ENCODE measurements at regions not wholly inside any gene's neighbourhood (a gene's known extent, or its start where the extent isn't known, plus 50 kb on each side); places are given as distances from the start of the nearest gene placed in this dataset.
"Not testable (repeated sequence)": the region's sequence is repeated elsewhere in the genome, so short reads cannot be mapped to it uniquely, and the experiment has no call there.

GRCh38 chr20:11700831-11701230, 216.9 kb upstream of the BTBD3 start:
- no peak for TF ChIP-seq CTCF (IDR thresholded peaks at IDR 0.05; ENCODE audit: borderline replicate concordance)
- intact Hi-C loops (cut with micrococcal nuclease): no loop called here

DNA sequence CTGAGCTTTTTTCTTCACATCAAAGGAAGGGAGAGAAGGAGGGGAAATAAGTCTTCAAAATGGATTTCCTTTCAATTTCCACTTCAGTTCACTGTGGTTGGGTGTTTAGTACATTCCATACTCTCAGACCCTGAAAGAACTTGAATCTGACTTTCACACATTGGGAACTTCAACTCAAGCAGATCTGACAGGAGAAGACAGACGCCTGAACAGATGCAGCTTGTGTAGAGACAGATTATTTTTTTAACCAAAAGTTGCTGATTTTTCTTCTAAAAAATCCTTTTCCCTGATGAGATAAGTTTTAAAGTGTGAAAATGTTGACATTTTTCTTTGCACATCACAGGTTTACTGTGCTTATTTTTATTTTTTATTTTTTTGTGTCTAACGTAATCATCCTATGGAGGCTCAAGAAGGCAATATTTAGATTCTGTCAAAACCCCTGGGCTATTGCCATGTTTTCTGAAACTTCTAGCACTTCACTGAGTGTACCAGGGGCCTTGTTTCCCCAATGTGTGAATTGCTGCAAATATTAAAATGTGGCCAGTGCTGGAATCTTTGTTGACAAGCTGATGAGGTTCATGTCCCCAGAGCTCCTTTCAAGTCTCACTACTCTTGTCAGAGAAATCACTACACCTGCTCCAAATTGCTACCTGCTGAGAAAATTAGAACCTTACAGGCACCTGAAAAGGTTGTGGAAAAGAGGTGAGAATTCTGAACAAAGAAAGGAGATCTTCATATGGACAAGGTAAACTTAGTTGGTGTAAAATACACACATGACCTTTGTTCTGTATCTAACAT, 214.8 kb upstream of the BTBD3 start:
- no peak for DNase-seq
- TF ChIP-seq CTCF (IDR thresholded peaks at IDR 0.05; ENCODE audit: borderline replicate concordance): no peak
- Histone ChIP-seq H3K9me3 (replicated peaks) (peaks cover 2% of the 10 kb centered on the region), H3K27ac (replicated peaks) (no peak overlapping the region), H3K4me3 (no peak overlapping the region), H3K36me3 (no peaks in the 10 kb centered on the region), H3K27me3 (ENCODE audit: low read depth) (peaks cover 8% of the 10 kb centered on the region), H3K4me1 (no peaks in the 10 kb centered on the region)
- intact Hi-C loops (cut with micrococcal nuclease): no loop called here

More at GRCh38 chr20:11700831-11701230, 216.9 kb upstream of the BTBD3 start:
- DNase-seq: no peak
- Histone ChIP-seq H3K27ac (replicated peaks) (no peak overlapping the region), H3K9me3 (replicated peaks) (peaks cover 8% of the 10 kb centered on the region), H3K4me1 (no peaks in the 10 kb centered on the region), H3K36me3 (no peaks in the 10 kb centered on the region), H3K4me3 (no peak overlapping the region), H3K27me3 (ENCODE audit: low read depth) (peaks cover 8% of the 10 kb centered on the region)

DNA sequence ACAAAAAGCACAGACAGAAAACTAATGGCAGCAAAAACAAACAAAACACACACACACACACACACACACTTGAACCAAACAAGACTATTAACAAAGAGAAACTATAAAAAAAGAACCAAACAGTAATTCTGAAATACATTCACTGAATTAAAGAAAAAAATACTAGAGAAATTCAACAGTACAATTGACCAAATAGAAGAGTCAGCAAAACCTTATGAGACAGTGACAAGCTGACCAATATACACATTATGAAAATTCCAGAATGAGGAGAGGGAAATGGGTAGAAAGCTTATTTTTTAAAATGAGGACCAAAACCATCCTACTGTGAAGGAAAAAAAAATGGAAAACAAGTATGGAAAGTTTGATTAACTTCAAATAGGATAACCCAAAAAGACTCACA, 212.2 kb upstream of the BTBD3 start:
- Histone ChIP-seq H3K36me3 (no peaks in the 10 kb centered on the region), H3K4me3 (no peak overlapping the region), H3K27ac (replicated peaks) (no peak overlapping the region), H3K4me1 (no peaks in the 10 kb centered on the region), H3K27me3 (ENCODE audit: low read depth) (peaks cover 7% of the 10 kb centered on the region), H3K9me3 (replicated peaks) (peaks cover 10% of the 10 kb centered on the region)
- intact Hi-C loops (cut with micrococcal nuclease): no loop called here
- TF ChIP-seq CTCF (IDR thresholded peaks at IDR 0.05; ENCODE audit: borderline replicate concordance): no peak
- no peak for DNase-seq

DNA sequence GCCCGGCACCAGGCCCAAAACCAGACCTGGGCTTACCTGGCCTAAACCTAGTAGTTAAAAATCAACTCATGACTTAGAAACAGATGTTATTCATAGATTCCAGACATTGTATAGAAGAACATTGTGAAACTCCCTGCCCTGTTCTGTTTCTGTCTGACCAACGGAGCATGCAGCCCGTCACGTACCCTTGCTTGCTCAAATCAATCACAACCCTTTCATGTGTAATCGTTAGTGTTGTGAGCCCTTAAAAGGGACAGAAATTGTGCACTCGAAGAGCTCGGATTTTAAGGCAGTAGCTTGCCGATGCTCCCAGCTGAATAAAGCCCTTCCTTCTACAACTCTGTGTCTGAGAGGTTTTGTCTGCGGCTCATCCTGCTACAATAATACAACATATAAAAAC, 209.5 kb upstream of the BTBD3 start:
- H3K4me1 ChIP-seq; H3K36me3 ChIP-seq; H3K4me3 ChIP-seq; H3K27me3 ChIP-seq (ENCODE audit: low read depth); DNase-seq; H3K27ac ChIP-seq (replicated peaks); intact Hi-C loops (cut with micrococcal nuclease): not testable (repeated sequence)
- peaks cover 12% of the 10 kb centered on the region for H3K9me3 ChIP-seq (replicated peaks)

DNA sequence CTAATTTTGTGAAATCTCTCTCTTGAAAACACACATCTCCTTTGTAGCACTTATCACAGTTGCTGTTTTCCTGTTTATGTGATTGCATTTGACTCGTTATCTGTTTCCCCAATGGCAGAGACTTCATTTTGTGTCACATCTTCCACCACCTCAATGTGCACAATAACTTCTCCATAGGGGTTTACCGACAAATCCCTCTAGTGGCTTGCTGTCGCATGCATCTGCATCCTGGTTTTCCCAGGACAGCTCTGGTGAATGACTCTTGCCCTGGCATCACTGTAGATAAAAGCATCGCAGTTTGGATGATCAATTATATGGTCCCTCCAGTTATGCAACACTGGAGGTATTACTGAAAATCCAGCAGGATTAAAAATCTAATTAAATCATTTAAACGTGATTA, 206.5 kb upstream of the BTBD3 start:
- no peak overlapping the region for H3K4me3 ChIP-seq
- H3K9me3 ChIP-seq (replicated peaks): peaks cover 12% of the 10 kb centered on the region
- no peak overlapping the region for H3K27ac ChIP-seq (replicated peaks)
- no peak for DNase-seq
- no peaks in the 10 kb centered on the region for H3K27me3 ChIP-seq (ENCODE audit: low read depth)
- TF ChIP-seq CTCF (IDR thresholded peaks at IDR 0.05; ENCODE audit: borderline replicate concordance): no peak
- intact Hi-C loops (cut with micrococcal nuclease): no loop called here
- no peaks in the 10 kb centered on the region for H3K36me3 ChIP-seq
- no peaks in the 10 kb centered on the region for H3K4me1 ChIP-seq

GRCh38 chr20:11712639-11713160, 205.0 kb upstream of the BTBD3 start:
- peaks cover 12% of the 10 kb centered on the region for H3K9me3 ChIP-seq (replicated peaks)
- no peak overlapping the region for H3K27ac ChIP-seq (replicated peaks)
- no peaks in the 10 kb centered on the region for H3K36me3 ChIP-seq
- H3K27me3 ChIP-seq (ENCODE audit: low read depth): no peaks in the 10 kb centered on the region
- no peaks in the 10 kb centered on the region for H3K4me1 ChIP-seq
- TF ChIP-seq CTCF (IDR thresholded peaks at IDR 0.05; ENCODE audit: borderline replicate concordance): no peak
- DNase-seq: no peak
- no peak overlapping the region for H3K4me3 ChIP-seq
- intact Hi-C loops (cut with micrococcal nuclease): no loop called here
